H1 (cell line): ENCODE measurements at regions not wholly inside any gene's neighbourhood (a gene's known extent, or its start where the extent isn't known, plus 50 kb on each side); places are given as distances from the start of the nearest gene placed in this dataset.

Experiments used
- EZH2 ChIP-seq: fragments of 200-600 bp; sonication (generic); IDR thresholded peaks from 2 replicates; pipeline ENCODE4 v1.7.1; 2012; ENCODE audit warnings: low read depth, mild to moderate bottlenecking, moderate library complexity, low read length, inconsistent platforms; ENCODE audit not compliant: severe bottlenecking
- KDM1A ChIP-seq: fragments of 200-600, 300-600 bp; sonication (generic); IDR thresholded peaks from 2 replicates; pipeline ENCODE4 v1.7.1; 2016; ENCODE audit warnings: mild to moderate bottlenecking, low read length, borderline replicate concordance
- POLR2A ChIP-seq, 2 experiments: IDR thresholded peaks; 1 replicate in 1 of 2; 2 replicates in 1 of 2; pipeline ENCODE4 v1.6.1; 2011; ENCODE audit warnings: low read depth in 2 of 2, low read length in 2 of 2, mild to moderate bottlenecking in 2 of 2; ENCODE audit errors: control extremely low read depth in 1 of 2
- RBBP5 ChIP-seq: IDR thresholded peaks from 2 replicates; pipeline ENCODE4 v1.7.1; 2012; ENCODE audit warnings: low read depth, mild to moderate bottlenecking, inconsistent platforms, low read length, moderate library complexity, borderline replicate concordance
- SIRT6 ChIP-seq: IDR thresholded peaks from one replicate; pipeline ENCODE4 v1.7.1; 2012; ENCODE audit warnings: low read length, inconsistent platforms
- SUZ12 ChIP-seq: fragments of 200-600 bp; sonication (generic); IDR thresholded peaks from 2 replicates; pipeline ENCODE4 v1.6.1; 2012; ENCODE audit warnings: mild to moderate bottlenecking, inconsistent platforms, low read length, moderate library complexity, mixed read lengths
- TAF1 ChIP-seq: IDR thresholded peaks from 2 replicates; pipeline ENCODE4 v1.6.1; 2011; ENCODE audit warnings: mild to moderate bottlenecking, low read depth, low read length
- TF ChIP-seq, protein P1 (sequence below): IDR thresholded peaks from 2 replicates; pipeline ENCODE4 v1.6.1; 2011; ENCODE audit warnings: low read depth, mild to moderate bottlenecking, low read length; ENCODE audit not compliant: insufficient read depth
- TF ChIP-seq, protein P2 (sequence below), 3 experiments: IDR thresholded peaks; 1 replicate in 2 of 3; 2 replicates in 1 of 3; pipeline versions ENCODE4 v1.5.1 to v1.6.1; 2011; ENCODE audit warnings: low read length in 3 of 3, mild to moderate bottlenecking in 3 of 3, inconsistent platforms in 2 of 3, low read depth in 1 of 3, moderate library complexity in 1 of 3; ENCODE audit not compliant: insufficient read depth in 1 of 3; ENCODE audit errors: control extremely low read depth in 1 of 3
- TF ChIP-seq, protein P3 (sequence below): IDR thresholded peaks from 2 replicates; pipeline ENCODE4 v1.6.1; 2012; ENCODE audit warnings: inconsistent platforms
- TF ChIP-seq, protein P4 (sequence below): IDR thresholded peaks from 2 replicates; pipeline ENCODE4 v1.6.1; 2011; ENCODE audit warnings: low read length, improper control_type of control experiment

DNA sequence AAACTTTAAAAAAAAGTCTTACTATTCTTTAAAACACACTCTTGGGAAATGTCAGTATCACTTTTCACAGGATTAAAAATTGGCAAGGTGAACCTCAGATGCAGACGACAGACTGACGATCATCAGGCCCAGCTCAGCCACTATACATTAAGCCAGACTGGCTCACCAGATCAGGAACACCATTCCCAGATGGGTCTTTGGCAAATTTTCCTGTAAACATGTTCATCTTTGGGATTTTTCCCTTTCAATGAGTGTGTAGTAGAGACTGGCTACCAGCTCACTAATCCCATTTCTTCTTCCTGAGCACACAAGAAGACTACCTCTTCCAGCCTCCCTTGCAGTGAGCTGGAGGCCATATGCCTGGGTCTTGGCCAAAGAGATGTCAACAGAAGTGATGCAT, 142.7 kb upstream of the CHST15 start:
- TF ChIP-seq POLR2A (IDR thresholded peaks at IDR 0.05; ENCODE audit: control extremely low read depth in 1 of 2, low read depth in 2 of 2, low read length in 2 of 2) (no peak), EZH2 (no peak), KDM1A (no peak), SUZ12 (no peak), SIRT6 (no peak), TAF1 (no peak), RBBP5 (no peak)
- TF ChIP-seq, protein P1, sequence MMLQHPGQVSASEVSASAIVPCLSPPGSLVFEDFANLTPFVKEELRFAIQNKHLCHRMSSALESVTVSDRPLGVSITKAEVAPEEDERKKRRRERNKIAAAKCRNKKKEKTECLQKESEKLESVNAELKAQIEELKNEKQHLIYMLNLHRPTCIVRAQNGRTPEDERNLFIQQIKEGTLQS = no peak
- TF ChIP-seq, protein P2, sequence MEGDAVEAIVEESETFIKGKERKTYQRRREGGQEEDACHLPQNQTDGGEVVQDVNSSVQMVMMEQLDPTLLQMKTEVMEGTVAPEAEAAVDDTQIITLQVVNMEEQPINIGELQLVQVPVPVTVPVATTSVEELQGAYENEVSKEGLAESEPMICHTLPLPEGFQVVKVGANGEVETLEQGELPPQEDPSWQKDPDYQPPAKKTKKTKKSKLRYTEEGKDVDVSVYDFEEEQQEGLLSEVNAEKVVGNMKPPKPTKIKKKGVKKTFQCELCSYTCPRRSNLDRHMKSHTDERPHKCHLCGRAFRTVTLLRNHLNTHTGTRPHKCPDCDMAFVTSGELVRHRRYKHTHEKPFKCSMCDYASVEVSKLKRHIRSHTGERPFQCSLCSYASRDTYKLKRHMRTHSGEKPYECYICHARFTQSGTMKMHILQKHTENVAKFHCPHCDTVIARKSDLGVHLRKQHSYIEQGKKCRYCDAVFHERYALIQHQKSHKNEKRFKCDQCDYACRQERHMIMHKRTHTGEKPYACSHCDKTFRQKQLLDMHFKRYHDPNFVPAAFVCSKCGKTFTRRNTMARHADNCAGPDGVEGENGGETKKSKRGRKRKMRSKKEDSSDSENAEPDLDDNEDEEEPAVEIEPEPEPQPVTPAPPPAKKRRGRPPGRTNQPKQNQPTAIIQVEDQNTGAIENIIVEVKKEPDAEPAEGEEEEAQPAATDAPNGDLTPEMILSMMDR (IDR thresholded peaks at IDR 0.05; ENCODE audit: control extremely low read depth in 1 of 3, insufficient read depth in 1 of 3, low read depth in 1 of 3, low read length in 3 of 3) = no peak
- TF ChIP-seq, protein P3, sequence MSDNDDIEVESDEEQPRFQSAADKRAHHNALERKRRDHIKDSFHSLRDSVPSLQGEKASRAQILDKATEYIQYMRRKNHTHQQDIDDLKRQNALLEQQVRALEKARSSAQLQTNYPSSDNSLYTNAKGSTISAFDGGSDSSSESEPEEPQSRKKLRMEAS = no peak
- TF ChIP-seq, protein P4, sequence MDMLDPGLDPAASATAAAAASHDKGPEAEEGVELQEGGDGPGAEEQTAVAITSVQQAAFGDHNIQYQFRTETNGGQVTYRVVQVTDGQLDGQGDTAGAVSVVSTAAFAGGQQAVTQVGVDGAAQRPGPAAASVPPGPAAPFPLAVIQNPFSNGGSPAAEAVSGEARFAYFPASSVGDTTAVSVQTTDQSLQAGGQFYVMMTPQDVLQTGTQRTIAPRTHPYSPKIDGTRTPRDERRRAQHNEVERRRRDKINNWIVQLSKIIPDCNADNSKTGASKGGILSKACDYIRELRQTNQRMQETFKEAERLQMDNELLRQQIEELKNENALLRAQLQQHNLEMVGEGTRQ = no peak
